IMR-90 (cell line): ENCODE measurements at regions not wholly inside any gene's neighbourhood (a gene's known extent, or its start where the extent isn't known, plus 50 kb on each side); places are given as distances from the start of the nearest gene placed in this dataset.
A peak's percentile ranks its signal among the peaks of the same experiment; 100 is the strongest.

Source experiments
- ATAC-seq: fragments of 200-7000 bp; cut with Tn5 transposase; 2 replicates; pipeline ENCODE4 v1.9.1; 2020; ENCODE audit warnings: low read depth, mild to moderate bottlenecking, moderate library complexity
- BruUV-seq: library from RNA; stranded (reverse); fragments of 400-500 nt; replicated peaks from 2 replicates; lab custom pipeline; 2021; lab: Mats Ljungman, UMichigan
- CTCF ChIA-PET: fragments of 300-600 bp; formaldehyde crosslinking; extraction: SDS; loops from one replicate; lab custom pipeline; 2021; ENCODE audit warnings: antibody characterized with exemption; lab: Yijun Ruan, JAX
- POLR2A ChIA-PET: fragments of 300-600 bp; sonication (Branson Sonifier 250); formaldehyde crosslinking; loops from one replicate; lab custom pipeline; 2022; ENCODE audit warnings: antibody characterized with exemption; ENCODE audit not compliant: unreplicated experiment; lab: Charles Lee
- DNase-seq: peaks from one replicate; pipeline ENCODE4 v3.0.0; 2013
- H2AFZ ChIP-seq: replicated peaks from 2 replicates; pipeline ENCODE3; 2013; ENCODE audit warnings: low read length, mild to moderate bottlenecking; ENCODE audit not compliant: poor library complexity
- H2AK5ac ChIP-seq: 2 replicates; pipeline ENCODE4 v1.6.1; 2013; ENCODE audit warnings: low read depth, low read length, inconsistent platforms
- H2AK9ac ChIP-seq: replicated peaks from 2 replicates; pipeline ENCODE3; 2013; ENCODE audit warnings: mild to moderate bottlenecking, low read depth, low read length, moderate library complexity; ENCODE audit not compliant: poor library complexity
- H2BK120ac ChIP-seq: 2 replicates; pipeline ENCODE4 v1.6.1; 2013; ENCODE audit warnings: low read depth, low read length, inconsistent platforms
- H2BK15ac ChIP-seq: 3 replicates; pipeline ENCODE4 v1.6.1; 2013; ENCODE audit warnings: low read depth, low read length, inconsistent platforms
- H2BK20ac ChIP-seq: 2 replicates; pipeline ENCODE4 v1.6.1; 2013; ENCODE audit warnings: low read depth, mild to moderate bottlenecking, inconsistent platforms, low read length, moderate library complexity
- H2BK5ac ChIP-seq: 2 replicates; pipeline ENCODE4 v1.6.1; 2013; ENCODE audit warnings: mild to moderate bottlenecking, low read depth, low read length, inconsistent platforms; ENCODE audit not compliant: poor library complexity, severe bottlenecking
- H3K14ac ChIP-seq: replicated peaks from 2 replicates; pipeline ENCODE4 v1.6.1; 2013; ENCODE audit warnings: low read depth, low read length, inconsistent platforms
- H3K18ac ChIP-seq: 2 replicates; pipeline ENCODE4 v1.6.1; 2013; ENCODE audit warnings: low read depth, low read length, control low read depth
- H3K23ac ChIP-seq: 2 replicates; pipeline ENCODE4 v1.6.1; 2013; ENCODE audit warnings: low read depth, low read length, inconsistent platforms
- H3K27ac ChIP-seq: 2 replicates; pipeline ENCODE4 v1.5.1; 2013; ENCODE audit warnings: mild to moderate bottlenecking, control low read depth, low read length; ENCODE audit not compliant: insufficient read depth
- H3K27me3 ChIP-seq: 2 replicates; pipeline ENCODE4 v1.6.1; 2013; ENCODE audit warnings: low read length; ENCODE audit not compliant: control insufficient read depth, insufficient read depth
- H3K36me3 ChIP-seq: 2 replicates; pipeline ENCODE4 v1.6.1; 2013; ENCODE audit warnings: low read length, mixed read lengths; ENCODE audit not compliant: control insufficient read depth, insufficient read depth
- H3K4ac ChIP-seq: 2 replicates; pipeline ENCODE4 v1.6.1; 2013; ENCODE audit warnings: low read depth, low read length, inconsistent platforms
- H3K4me1 ChIP-seq: 2 replicates; pipeline ENCODE4 v1.6.1; 2013; ENCODE audit warnings: low read length, mixed read lengths; ENCODE audit not compliant: control insufficient read depth, insufficient read depth
- H3K4me2 ChIP-seq: 2 replicates; pipeline ENCODE4 v1.6.1; 2013; ENCODE audit warnings: low read depth, mild to moderate bottlenecking, control low read depth, low read length, moderate library complexity
- H3K4me3 ChIP-seq: 2 replicates; pipeline ENCODE4 v1.5.1; 2013; ENCODE audit warnings: low read depth, mild to moderate bottlenecking, control low read depth, low read length, moderate library complexity; ENCODE audit not compliant: insufficient read depth
- H3K56ac ChIP-seq: 2 replicates; pipeline ENCODE4 v1.6.1; 2013; ENCODE audit warnings: low read length, inconsistent platforms; ENCODE audit not compliant: insufficient read depth; ENCODE audit errors: extremely low read depth
- H3K79me1 ChIP-seq, 2 experiments: 2 replicates each; pipeline ENCODE4 v1.6.1; 2013; ENCODE audit warnings: low read length in 2 of 2, inconsistent platforms in 1 of 2, low read depth in 1 of 2
- H3K9ac ChIP-seq: 2 replicates; pipeline ENCODE4 v1.6.1; 2013; ENCODE audit warnings: low read depth, low read length, control low read depth
- H3K9me1 ChIP-seq: 2 replicates; pipeline ENCODE4 v1.6.1; 2013; ENCODE audit warnings: low read length, inconsistent platforms; ENCODE audit not compliant: insufficient read depth
- H3K9me3 ChIP-seq: 2 replicates; pipeline ENCODE4 v1.6.1; 2013; ENCODE audit warnings: low read length; ENCODE audit not compliant: control insufficient read depth, insufficient read depth
- H4K20me1 ChIP-seq: 2 replicates; pipeline ENCODE4 v1.6.1; 2013; ENCODE audit warnings: low read length, inconsistent platforms; ENCODE audit not compliant: insufficient read depth
- H4K5ac ChIP-seq: 2 replicates; pipeline ENCODE4 v1.6.1; 2013; ENCODE audit warnings: mild to moderate bottlenecking, low read depth, low read length, control low read depth
- H4K8ac ChIP-seq, 2 experiments: 2 replicates each; pipeline ENCODE4 v1.6.1; 2013; ENCODE audit warnings: low read depth in 2 of 2, low read length in 2 of 2, control low read depth in 1 of 2, inconsistent platforms in 1 of 2
- H4K91ac ChIP-seq: 2 replicates; pipeline ENCODE4 v1.6.1; 2013; ENCODE audit warnings: low read depth, low read length, inconsistent platforms; ENCODE audit not compliant: insufficient read depth
- CEBPB ChIP-seq: IDR thresholded peaks from 2 replicates; pipeline ENCODE4 v1.6.1; 2012; ENCODE audit warnings: low read depth, low read length, improper control_type of control experiment
- CHD1 ChIP-seq: IDR thresholded peaks from 2 replicates; pipeline ENCODE4 v1.6.1; 2012; ENCODE audit warnings: low read depth, low read length, improper control_type of control experiment
- FOS ChIP-seq: fragments of 150-350 bp; IDR thresholded peaks from 2 replicates; pipeline ENCODE4 v1.6.1; 2016; ENCODE audit warnings: low read depth, low read length
- MAZ ChIP-seq: IDR thresholded peaks from 2 replicates; pipeline ENCODE4 v1.6.1; 2012; ENCODE audit warnings: low read depth, mild to moderate bottlenecking, low read length, improper control_type of control experiment, moderate library complexity, borderline replicate concordance
- POLR2A ChIP-seq: IDR thresholded peaks from 2 replicates; pipeline ENCODE4 v1.6.1; 2012; ENCODE audit warnings: mild to moderate bottlenecking, low read depth, low read length
- RCOR1 ChIP-seq: IDR thresholded peaks from 2 replicates; pipeline ENCODE4 v1.6.1; 2012; ENCODE audit warnings: mild to moderate bottlenecking, low read length, improper control_type of control experiment; ENCODE audit not compliant: insufficient replicate concordance
- RFX5 ChIP-seq: IDR thresholded peaks from 2 replicates; pipeline ENCODE4 v1.8.0; 2012; ENCODE audit warnings: low read depth, mild to moderate bottlenecking, low read length, moderate library complexity
- WGBS, 2 experiments: methylation state at CpG; one replicate each; pipeline versions ENCODE4 v1.1.5 to v1.1.7; 2013; ENCODE audit warnings: missing lambda C conversion rate in 2 of 2; ENCODE audit not compliant: insufficient read length in 1 of 2; ENCODE audit errors: extremely low coverage in 2 of 2; 5-methylcytosine and 5-hydroxymethylcytosine counted together
- dilution Hi-C: fragments of 300-500 bp; cut with HindIII; formaldehyde crosslinking; loops from one replicate; pipeline ENCODE4 v1.14.3; 2018; ENCODE audit warnings: low sequenced_read_pairs; ENCODE audit not compliant: unreplicated experiment
- in situ Hi-C: fragments of 300-500 bp; cut with MboI; formaldehyde crosslinking; loops from 3 replicates; pipeline ENCODE4 v1.14.3; 2019; ENCODE audit warnings: low sequenced_read_pairs, inconsistent platforms, mixed read lengths
- intact Hi-C: fragments of 100-400 bp; cut with micrococcal nuclease; formaldehyde crosslinking; loops from 2 replicates; pipeline ENCODE4 v1.10.0; 2022
- TF ChIP-seq, protein P1 (sequence below): fragments of 150-350 bp; IDR thresholded peaks from 2 replicates; pipeline ENCODE4 v1.6.1; 2017; ENCODE audit warnings: mild to moderate bottlenecking, antibody characterized with exemption, low read length, low read depth
- TF ChIP-seq, protein P2 (sequence below): conservative IDR thresholded peaks from 2 replicates; pipeline ENCODE4 v1.5.1; 2012; ENCODE audit warnings: mild to moderate bottlenecking, low read depth, low read length, improper control_type of control experiment

DNA sequence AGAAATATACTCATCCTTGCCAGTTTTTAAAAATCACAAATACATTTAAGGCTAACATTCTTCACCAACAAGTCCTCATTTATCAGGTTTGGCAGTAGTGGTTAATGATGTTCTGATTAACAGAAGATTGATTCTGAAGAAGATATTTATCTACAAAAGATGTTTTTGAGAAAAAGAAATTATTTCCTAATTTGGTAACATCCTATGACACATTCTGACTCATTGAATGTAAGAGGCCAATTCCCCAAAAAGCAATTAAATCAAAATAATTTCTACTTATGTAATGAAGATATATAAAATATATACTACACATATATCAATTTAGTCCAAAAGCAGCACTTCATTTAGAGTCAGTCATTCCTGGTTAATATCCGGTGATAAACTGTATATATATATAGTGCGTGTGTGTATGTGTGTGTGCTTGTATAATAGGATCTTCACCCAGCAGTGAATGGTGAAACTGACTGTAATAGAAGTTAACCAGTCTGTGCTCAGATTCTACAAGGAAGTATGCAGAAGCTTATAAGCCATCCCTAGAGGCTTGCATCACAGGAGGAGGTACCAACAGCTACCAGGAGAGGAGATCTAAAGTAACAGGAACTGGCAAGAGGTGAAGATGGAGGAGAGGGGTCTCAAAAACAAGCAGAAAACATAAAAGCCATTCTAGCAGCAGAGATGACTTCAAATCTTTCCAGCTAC lies 82.9 kb upstream of the MARCKS start:
- Histone ChIP-seq H2BK20ac (no peak overlapping the region), H3K56ac (no peak overlapping the region), H3K27ac (no peak overlapping the region), H3K4me2 (no peak overlapping the region), H2AK5ac (no peak overlapping the region), H3K14ac (no peak overlapping the region), H4K20me1 (no peaks in the 10 kb centered on the region), H2BK120ac (no peak overlapping the region), H2BK5ac (no peak overlapping the region), H3K79me1 (no peaks in the 10 kb centered on the region), H2BK15ac (no peak overlapping the region), H3K27me3 (no peaks in the 10 kb centered on the region), H2AK9ac (no peak overlapping the region), H3K4me3 (no peak overlapping the region), H2AFZ (no peak overlapping the region), H4K5ac (peak overlapping the region; percentile 55; the same call in 1 of the 2 replicates), H3K36me3 (no peaks in the 10 kb centered on the region), H3K9me3 (no peaks in the 10 kb centered on the region), H3K18ac (peak overlapping the region; percentile 46), H3K9ac (no peak overlapping the region), H3K9me1 (no peaks in the 10 kb centered on the region), H4K8ac (peak overlapping the region in 1 of 2 experiments; percentile 37; a peak in 3 of 4 replicates), H3K4me1 (peaks cover 4% of the 10 kb centered on the region), H4K91ac (0 out of 2 replicates have a peak overlapping the region, but pooled peaks have one; percentile 32), H3K23ac (no peak overlapping the region), H3K4ac (no peak overlapping the region)
- DNase-seq, result peak; percentile 73
- no peak for TF ChIP-seq POLR2A
- TF ChIP-seq FOS, result no peak
- no peak for TF ChIP-seq CHD1
- no peak for TF ChIP-seq RCOR1
- TF ChIP-seq, protein P1, sequence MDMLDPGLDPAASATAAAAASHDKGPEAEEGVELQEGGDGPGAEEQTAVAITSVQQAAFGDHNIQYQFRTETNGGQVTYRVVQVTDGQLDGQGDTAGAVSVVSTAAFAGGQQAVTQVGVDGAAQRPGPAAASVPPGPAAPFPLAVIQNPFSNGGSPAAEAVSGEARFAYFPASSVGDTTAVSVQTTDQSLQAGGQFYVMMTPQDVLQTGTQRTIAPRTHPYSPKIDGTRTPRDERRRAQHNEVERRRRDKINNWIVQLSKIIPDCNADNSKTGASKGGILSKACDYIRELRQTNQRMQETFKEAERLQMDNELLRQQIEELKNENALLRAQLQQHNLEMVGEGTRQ, result no peak
- peak; percentile 62; the same call in 1 of the 2 replicates for TF ChIP-seq CEBPB
- TF ChIP-seq, protein P2, sequence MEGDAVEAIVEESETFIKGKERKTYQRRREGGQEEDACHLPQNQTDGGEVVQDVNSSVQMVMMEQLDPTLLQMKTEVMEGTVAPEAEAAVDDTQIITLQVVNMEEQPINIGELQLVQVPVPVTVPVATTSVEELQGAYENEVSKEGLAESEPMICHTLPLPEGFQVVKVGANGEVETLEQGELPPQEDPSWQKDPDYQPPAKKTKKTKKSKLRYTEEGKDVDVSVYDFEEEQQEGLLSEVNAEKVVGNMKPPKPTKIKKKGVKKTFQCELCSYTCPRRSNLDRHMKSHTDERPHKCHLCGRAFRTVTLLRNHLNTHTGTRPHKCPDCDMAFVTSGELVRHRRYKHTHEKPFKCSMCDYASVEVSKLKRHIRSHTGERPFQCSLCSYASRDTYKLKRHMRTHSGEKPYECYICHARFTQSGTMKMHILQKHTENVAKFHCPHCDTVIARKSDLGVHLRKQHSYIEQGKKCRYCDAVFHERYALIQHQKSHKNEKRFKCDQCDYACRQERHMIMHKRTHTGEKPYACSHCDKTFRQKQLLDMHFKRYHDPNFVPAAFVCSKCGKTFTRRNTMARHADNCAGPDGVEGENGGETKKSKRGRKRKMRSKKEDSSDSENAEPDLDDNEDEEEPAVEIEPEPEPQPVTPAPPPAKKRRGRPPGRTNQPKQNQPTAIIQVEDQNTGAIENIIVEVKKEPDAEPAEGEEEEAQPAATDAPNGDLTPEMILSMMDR, result no peak
- TF ChIP-seq MAZ, result no peak
- TF ChIP-seq RFX5, result no peak
- peak; percentile 85 for ATAC-seq
- dilution Hi-C loops (no loop called here), intact Hi-C loops (no loop called here), in situ Hi-C loops (no loop called here)
- WGBS, 2 experiments, result no CpG with 5 or more reads among the region's 2 CpGs
- no TSS peak for BruUV-seq
- ChIA-PET CTCF (interaction anchor here (1.0 kb wide), 1 partner anchor 11 kb away, joined by 3 read pairs; no protein-coding TSS in a partner anchor), POLR2A (no interaction called here)
